Vagina (tissue), 2 donors: ENCODE measurements at regions not wholly inside any gene's neighbourhood (a gene's known extent, or its start where the extent isn't known, plus 50 kb on each side); places are given as distances from the start of the nearest gene placed in this dataset.

Experiments used
- CTCF ChIP-seq, 3 experiments: fragments of 450-650 bp in 2 of 3; fragments of 200-600 bp in 1 of 3; sonication (generic) in 1 of 3; IDR thresholded peaks; one replicate each; pipeline ENCODE4 v1.5.1; 2017 to 2019; ENCODE audit warnings: antibody characterized with exemption in 3 of 3, mild to moderate bottlenecking in 2 of 3, moderate library complexity in 2 of 3
- POLR2A ChIP-seq, 2 donors: fragments of 450-650 bp; IDR thresholded peaks; one replicate each; pipeline ENCODE4 v1.6.1; 2017; ENCODE audit warnings: antibody characterized with exemption in 2 of 2, mild to moderate bottlenecking in 2 of 2, moderate library complexity in 2 of 2

- no peak for TF ChIP-seq CTCF (IDR thresholded peaks at IDR 0.05)
- TF ChIP-seq POLR2A (IDR thresholded peaks at IDR 0.05), result no peak
These were observed 260.9 kb downstream of the SLC7A11 start for GRCh38 chr4:137981277-137981676.
